Hematopoietic multipotent progenitor cell treated with erythropoietin and hydrocortisone succinate and interleukin-3 and kit ligand, for 15 days (in vitro differentiated cells): ENCODE measurements at regions not wholly inside any gene's neighbourhood (a gene's known extent, or its start where the extent isn't known, plus 50 kb on each side); places are given as distances from the start of the nearest gene placed in this dataset.
"Not testable (repeated sequence)": the region's sequence is repeated elsewhere in the genome, so short reads cannot be mapped to it uniquely, and the experiment has no call there.

ENCODE experiments used
- DNase-seq: peaks from one replicate; pipeline ENCODE4 v3.0.0-alpha.2; 2015; ENCODE audit warnings: low spot score

- DNase-seq: no peak
Measured at GRCh38 chr5:100641833-100642232, 106.7 kb downstream of the FAM174A start.

DNA sequence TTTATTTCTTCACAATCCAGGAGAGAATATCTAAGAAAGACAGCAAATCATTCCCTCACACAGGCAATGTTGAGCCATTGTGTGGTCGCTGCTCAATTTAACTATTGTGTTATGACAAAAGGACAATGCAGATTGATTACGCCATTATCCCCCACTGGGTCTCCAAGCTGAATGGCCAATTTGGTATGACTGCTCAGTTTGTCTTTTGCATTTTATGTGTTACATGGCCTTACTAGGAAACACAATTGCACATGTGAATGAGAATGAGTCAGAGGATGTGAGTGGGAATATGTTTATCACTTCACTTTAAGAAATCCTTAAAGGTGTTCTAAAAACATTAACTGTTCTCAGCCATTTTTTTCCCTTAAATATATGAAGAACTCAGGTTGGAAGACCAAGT, 108.3 kb downstream of the FAM174A start:
- no peak for DNase-seq

DNA sequence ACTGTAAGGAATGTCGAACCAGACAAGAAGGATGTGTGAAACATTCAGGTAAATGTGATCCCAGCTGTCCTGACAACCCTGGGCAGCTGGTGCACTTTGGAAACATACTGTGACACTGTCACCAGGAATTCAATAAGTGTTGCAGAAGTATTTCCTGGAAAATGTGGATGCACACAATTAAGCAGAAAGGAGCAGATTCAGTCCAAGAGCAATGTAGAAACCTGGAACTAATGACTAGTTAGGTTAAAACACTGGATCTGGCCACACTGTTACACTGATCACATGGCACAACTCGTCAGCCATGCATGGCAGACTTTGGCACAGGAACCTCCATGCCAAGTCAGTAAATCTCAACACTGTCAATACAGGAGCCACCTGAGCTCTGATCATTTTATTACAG, 109.0 kb downstream of the FAM174A start:
- DNase-seq: no peak

- DNase-seq: no peak
Measured at GRCh38 chr5:100644776-100645175, 109.6 kb downstream of the FAM174A start.

GRCh38 chr5:100646011-100646410, 110.8 kb downstream of the FAM174A start:
- no peak for DNase-seq

- DNase-seq: no peak
Measured at GRCh38 chr5:100646691-100647090, 111.5 kb downstream of the FAM174A start.

DNA sequence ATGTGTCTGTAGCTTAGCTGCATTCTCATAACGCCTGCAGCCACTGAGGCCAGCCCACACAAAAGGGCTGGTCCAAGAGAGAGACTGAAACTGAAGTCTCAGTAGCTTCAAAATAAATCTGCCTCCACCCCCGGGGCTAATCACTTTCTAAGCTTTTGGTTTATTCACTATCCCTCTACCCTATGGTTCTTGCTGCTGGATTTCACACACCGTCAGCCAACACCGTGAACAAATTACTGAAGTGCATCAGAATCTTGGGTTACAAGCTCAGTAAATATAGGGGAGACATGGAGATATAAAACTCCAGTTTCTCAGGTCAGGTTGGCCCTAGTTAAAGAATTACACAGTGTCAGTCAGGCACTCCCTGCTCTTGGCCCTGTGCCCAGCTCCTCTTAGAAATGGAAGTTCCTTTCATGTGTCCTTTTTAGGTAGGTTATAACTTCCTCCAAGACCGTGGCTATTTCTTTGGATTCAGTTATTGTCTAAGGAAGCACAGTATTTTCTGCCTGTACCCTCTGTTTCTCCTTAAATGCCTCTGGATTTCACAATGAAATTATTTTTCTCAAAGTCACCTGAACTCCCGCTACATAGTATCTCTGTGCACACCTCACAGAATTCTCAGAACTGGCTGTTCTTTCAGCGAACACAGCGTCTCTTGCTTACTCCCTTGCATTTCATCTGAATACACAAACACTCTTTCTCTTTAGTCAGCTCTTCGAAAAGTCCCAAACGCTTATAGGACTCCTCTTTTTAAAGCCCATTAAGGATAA, 112.5 kb downstream of the FAM174A start:
- DNase-seq: peak; percentile 4

GRCh38 chr5:100654895-100655294, 119.7 kb downstream of the FAM174A start:
- no peak for DNase-seq

DNA sequence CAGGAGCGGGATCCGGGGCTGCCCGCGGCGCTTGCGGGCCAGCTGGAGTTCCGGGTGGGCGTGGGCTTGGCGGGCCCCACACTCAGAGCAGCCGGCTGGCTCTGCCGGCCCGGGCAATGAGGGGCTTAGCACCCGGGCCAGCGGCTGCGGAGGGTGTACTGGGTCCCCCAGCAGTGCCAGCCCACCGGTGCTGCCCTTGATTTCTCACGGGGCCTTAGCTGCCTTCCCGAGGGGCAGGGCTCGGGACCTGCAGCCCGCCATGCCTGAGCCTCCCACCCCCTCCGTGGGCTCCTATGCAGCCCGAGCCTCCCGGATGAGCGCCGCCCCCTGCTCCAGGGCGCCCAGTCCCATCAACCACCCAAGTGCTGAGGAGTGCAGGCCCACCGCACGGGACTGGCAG, 121.6 kb downstream of the FAM174A start:
- not testable (repeated sequence) for DNase-seq

DNA sequence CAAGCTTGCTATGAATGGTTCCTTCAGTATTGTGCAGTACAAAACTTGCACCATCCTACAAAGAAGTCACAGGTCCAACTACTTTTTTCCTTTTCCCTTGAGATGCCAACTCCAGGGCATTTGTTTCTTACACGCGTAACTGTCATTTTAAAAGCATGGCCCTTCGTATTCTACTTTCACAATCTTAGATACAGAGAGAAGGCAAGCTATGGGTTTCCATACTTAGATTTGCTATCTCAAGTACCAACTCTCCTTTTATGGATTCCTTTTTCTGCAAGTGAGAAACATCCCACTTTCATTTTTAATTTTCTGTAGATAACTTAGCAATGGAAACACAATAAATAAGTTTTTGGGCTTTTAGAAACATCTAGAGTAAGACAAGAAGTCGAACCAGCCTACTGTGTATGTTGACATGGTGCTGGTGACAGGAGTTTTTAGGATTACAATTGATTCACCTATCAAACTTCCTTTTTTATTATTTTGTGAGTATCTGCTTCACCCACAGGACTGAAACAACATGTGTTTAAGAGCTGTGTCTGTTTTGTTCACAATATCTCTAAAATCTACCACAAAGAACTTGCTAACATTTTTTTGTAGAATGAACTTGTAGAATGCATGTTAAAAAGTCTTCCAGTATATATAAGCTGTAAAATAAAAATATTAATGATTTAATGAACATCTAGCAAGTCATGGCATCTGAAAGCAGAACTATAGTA, 124.1 kb downstream of the FAM174A start:
- no peak for DNase-seq

- DNase-seq: no peak
Measured at GRCh38 chr5:100664140-100664539, 129.0 kb downstream of the FAM174A start.

DNA sequence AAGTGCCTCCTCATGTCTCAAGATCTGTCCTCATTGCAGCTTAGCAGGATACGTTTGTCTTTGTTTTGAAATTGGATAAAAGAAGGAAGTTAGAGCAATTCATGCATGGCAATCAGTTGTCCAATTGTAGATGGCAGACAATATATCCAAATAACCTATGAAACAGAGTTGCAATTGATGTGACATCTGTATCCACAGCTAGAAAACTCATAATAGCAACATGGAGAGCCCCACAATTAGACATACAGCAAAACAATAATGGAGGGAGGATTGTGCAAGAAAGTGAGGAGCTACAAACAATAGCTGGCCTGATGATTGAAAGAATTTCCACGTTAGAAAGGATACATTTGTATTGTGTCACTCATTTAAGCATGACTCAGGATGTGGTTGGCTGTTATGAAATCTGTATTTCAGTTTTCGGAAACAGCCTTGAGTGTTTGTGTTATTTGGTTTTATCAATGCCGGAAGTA, 132.0 kb downstream of the FAM174A start:
- DNase-seq: no peak

GRCh38 chr5:100668511-100668910, 133.3 kb downstream of the FAM174A start:
- DNase-seq: no peak

GRCh38 chr5:100676817-100677631, 141.8 kb downstream of the FAM174A start:
- DNase-seq: no peak

GRCh38 chr5:100682625-100683024, 147.5 kb downstream of the FAM174A start:
- no peak for DNase-seq

GRCh38 chr5:100683881-100684280, 148.7 kb downstream of the FAM174A start:
- DNase-seq: no peak

DNA sequence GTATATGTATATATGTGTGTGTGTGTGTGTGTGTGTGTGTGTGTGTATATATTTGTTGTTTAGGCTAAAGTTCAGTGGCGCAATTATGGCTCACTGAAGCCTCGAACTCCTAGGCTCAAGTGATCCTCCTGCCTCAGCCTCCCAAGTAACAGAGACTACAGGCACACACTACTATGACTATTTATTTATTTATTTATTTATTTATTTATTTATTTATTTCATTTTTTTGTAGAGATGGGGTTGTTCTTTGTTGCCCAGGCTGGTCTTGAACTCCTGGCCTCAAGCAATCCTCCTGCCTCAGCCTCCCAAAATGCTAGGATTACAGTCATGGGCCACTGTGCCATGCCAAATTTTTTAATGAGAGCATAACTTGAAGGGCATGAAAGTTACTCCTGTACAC, 149.9 kb downstream of the FAM174A start:
- DNase-seq: not testable (repeated sequence)

DNA sequence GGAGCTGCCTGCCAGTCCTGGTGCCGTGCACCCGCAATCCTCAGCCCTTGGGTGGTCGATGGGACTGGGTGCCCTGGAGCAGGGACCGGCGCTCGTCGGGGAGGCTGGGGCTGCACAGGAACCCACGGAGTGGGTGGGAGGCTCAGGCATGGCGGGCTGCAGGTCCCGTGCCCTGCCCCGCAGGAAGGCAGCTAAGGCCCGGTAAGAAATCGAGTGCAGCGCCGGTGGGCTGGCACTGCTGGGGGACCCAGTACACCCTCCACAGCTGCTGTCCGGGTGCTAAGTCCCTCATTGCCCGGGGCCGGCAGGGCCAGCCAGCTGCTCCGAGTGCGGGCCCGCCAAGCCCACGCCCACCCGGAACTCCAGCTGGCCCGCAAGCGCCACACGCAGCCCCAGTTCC, 153.7 kb downstream of the FAM174A start:
- not testable (repeated sequence) for DNase-seq

- DNase-seq: no peak
Measured at GRCh38 chr5:100690036-100690560, 154.9 kb downstream of the FAM174A start.

DNA sequence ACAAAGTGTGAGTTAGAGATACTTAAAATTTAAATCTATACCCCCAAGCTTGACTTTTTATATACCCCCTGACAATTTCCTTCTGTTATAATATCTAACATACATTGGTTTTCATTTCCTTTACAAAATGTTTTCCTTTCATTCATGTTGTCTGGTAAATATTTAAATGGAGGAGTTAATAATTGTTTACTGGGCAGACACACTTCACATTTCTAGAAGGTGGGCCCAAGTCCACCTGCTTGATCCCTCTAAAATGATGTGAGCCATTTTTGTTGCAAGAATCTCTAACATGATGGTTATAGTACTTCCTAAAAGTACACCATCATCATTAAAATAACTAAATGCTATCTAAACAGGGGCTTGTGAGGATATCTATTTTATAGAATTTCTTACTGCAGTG, 155.9 kb downstream of the FAM174A start:
- no peak for DNase-seq

DNA sequence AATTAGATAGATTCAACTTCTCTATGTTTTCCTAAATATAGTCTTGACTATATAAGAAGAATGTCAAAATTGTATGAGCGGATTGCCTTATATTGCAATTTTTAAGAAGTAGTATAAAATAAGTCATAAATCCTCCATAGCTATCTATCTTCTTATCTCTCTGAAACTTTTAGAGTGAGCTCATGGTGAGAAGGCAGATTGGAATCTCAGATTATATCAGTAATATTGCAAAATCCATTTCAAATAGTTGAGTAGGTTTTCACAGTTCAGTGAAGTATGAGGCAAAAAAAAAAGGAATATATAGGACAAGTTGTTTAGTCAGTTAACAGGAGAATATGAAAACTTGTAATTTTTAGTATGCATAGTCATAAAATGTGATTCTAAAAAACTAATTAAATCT, 156.4 kb downstream of the FAM174A start:
- no peak for DNase-seq

DNA sequence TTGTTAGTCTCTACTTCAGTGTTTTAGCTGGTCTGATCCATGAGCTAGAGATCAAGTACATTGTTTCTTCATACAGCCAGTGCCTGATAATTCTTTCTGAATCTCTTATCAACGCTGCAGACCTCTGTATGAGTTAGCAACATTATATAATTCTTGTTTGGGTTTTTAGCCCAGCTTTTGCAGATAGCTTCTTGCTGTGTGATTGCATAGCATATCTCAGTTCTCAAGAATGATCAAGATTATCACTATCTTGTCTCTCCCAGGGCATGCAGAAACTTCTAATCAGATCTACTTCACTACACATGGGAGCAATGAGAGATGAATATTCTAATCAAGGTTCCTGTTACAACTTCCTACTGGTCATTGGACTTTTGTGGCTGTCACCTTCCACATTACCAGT, 158.3 kb downstream of the FAM174A start:
- no peak for DNase-seq
